Endothelial cell (in vitro differentiated cells): ENCODE measurements at regions not wholly inside any gene's neighbourhood (a gene's known extent, or its start where the extent isn't known, plus 50 kb on each side); places are given as distances from the start of the nearest gene placed in this dataset.

Source experiments
- DNase-seq: peaks from one replicate; pipeline ENCODE4 v3.0.0; 2021; ENCODE audit warnings: low spot score
- H3K27ac Mint-ChIP-seq: one replicate; pipeline ENCODE4 v1.8.0; 2021; ENCODE audit warnings: mixed read lengths, inconsistent platforms; ENCODE audit not compliant: unreplicated experiment
- H3K27me3 Mint-ChIP-seq: one replicate; pipeline ENCODE4 v1.8.0; 2021; ENCODE audit warnings: mild to moderate bottlenecking, moderate library complexity, mixed read lengths, inconsistent platforms; ENCODE audit not compliant: unreplicated experiment
- H3K36me3 Mint-ChIP-seq: one replicate; pipeline ENCODE4 v1.8.0; 2021; ENCODE audit warnings: mild to moderate bottlenecking, low read depth, mixed read lengths, inconsistent platforms; ENCODE audit not compliant: unreplicated experiment
- H3K4me1 Mint-ChIP-seq: one replicate; pipeline ENCODE4 v1.8.0; 2021; ENCODE audit warnings: mild to moderate bottlenecking, mixed read lengths, inconsistent platforms; ENCODE audit not compliant: unreplicated experiment
- H3K4me3 Mint-ChIP-seq: one replicate; pipeline ENCODE4 v1.8.0; 2021; ENCODE audit warnings: mild to moderate bottlenecking, mixed read lengths, inconsistent platforms; ENCODE audit not compliant: unreplicated experiment
- H3K9me3 Mint-ChIP-seq: one replicate; pipeline ENCODE4 v1.8.0; 2021; ENCODE audit warnings: mixed read lengths, inconsistent platforms; ENCODE audit not compliant: unreplicated experiment
- CTCF ChIP-seq: fragments of 200-600 bp; sonication (generic); IDR thresholded peaks from one replicate; pipeline ENCODE4 v1.5.0; 2021; ENCODE audit warnings: antibody characterized with exemption; ENCODE audit not compliant: unreplicated experiment

GRCh38 chr1:193456811-193457280 lies 270.4 kb upstream of the B3GALT2 start:
- H3K9me3 Mint-ChIP-seq: no peaks in the 10 kb centered on the region
- no peaks in the 10 kb centered on the region for H3K4me1 Mint-ChIP-seq
- H3K27me3 Mint-ChIP-seq: no peaks in the 10 kb centered on the region
- H3K27ac Mint-ChIP-seq: no peak overlapping the region
- H3K36me3 Mint-ChIP-seq: no peaks in the 10 kb centered on the region
- H3K4me3 Mint-ChIP-seq: no peak overlapping the region
- no peak for TF ChIP-seq CTCF
- DNase-seq: no peak

GRCh38 chr1:193451606-193452005 lies 265.2 kb upstream of the B3GALT2 start:
- TF ChIP-seq CTCF: no peak
- no peak overlapping the region for H3K4me3 Mint-ChIP-seq
- no peaks in the 10 kb centered on the region for H3K27me3 Mint-ChIP-seq
- no peaks in the 10 kb centered on the region for H3K4me1 Mint-ChIP-seq
- no peaks in the 10 kb centered on the region for H3K9me3 Mint-ChIP-seq
- no peak overlapping the region for H3K27ac Mint-ChIP-seq
- no peaks in the 10 kb centered on the region for H3K36me3 Mint-ChIP-seq
- DNase-seq: no peak

GRCh38 chr1:193451001-193451400 lies 264.6 kb upstream of the B3GALT2 start:
- H3K4me3 Mint-ChIP-seq: no peak overlapping the region
- H3K36me3 Mint-ChIP-seq: no peaks in the 10 kb centered on the region
- no peaks in the 10 kb centered on the region for H3K27me3 Mint-ChIP-seq
- no peak for TF ChIP-seq CTCF
- DNase-seq: no peak
- H3K9me3 Mint-ChIP-seq: no peaks in the 10 kb centered on the region
- no peak overlapping the region for H3K27ac Mint-ChIP-seq
- H3K4me1 Mint-ChIP-seq: no peaks in the 10 kb centered on the region

GRCh38 chr1:193448682-193449461 lies 262.5 kb upstream of the B3GALT2 start:
- no peaks in the 10 kb centered on the region for H3K9me3 Mint-ChIP-seq
- H3K36me3 Mint-ChIP-seq: no peaks in the 10 kb centered on the region
- no peaks in the 10 kb centered on the region for H3K4me1 Mint-ChIP-seq
- no peak for TF ChIP-seq CTCF
- DNase-seq: no peak
- H3K27ac Mint-ChIP-seq: no peak overlapping the region
- no peak overlapping the region for H3K4me3 Mint-ChIP-seq
- H3K27me3 Mint-ChIP-seq: no peaks in the 10 kb centered on the region

GRCh38 chr1:193443886-193444285 lies 257.5 kb upstream of the B3GALT2 start:
- Mint-ChIP-seq H3K9me3 (no peaks in the 10 kb centered on the region), H3K27ac (no peak overlapping the region), H3K27me3 (no peaks in the 10 kb centered on the region), H3K4me3 (no peak overlapping the region), H3K36me3 (no peaks in the 10 kb centered on the region), H3K4me1 (no peaks in the 10 kb centered on the region)
- TF ChIP-seq CTCF: no peak
- DNase-seq: no peak
